ENCODE measurements at regions not wholly inside any gene's neighbourhood (a gene's known extent, or its start where the extent isn't known, plus 50 kb on each side); places are given as distances from the start of the nearest gene placed in this dataset.
"Not testable (repeated sequence)": the region's sequence is repeated elsewhere in the genome, so short reads cannot be mapped to it uniquely, and the experiment has no call there.

DNA sequence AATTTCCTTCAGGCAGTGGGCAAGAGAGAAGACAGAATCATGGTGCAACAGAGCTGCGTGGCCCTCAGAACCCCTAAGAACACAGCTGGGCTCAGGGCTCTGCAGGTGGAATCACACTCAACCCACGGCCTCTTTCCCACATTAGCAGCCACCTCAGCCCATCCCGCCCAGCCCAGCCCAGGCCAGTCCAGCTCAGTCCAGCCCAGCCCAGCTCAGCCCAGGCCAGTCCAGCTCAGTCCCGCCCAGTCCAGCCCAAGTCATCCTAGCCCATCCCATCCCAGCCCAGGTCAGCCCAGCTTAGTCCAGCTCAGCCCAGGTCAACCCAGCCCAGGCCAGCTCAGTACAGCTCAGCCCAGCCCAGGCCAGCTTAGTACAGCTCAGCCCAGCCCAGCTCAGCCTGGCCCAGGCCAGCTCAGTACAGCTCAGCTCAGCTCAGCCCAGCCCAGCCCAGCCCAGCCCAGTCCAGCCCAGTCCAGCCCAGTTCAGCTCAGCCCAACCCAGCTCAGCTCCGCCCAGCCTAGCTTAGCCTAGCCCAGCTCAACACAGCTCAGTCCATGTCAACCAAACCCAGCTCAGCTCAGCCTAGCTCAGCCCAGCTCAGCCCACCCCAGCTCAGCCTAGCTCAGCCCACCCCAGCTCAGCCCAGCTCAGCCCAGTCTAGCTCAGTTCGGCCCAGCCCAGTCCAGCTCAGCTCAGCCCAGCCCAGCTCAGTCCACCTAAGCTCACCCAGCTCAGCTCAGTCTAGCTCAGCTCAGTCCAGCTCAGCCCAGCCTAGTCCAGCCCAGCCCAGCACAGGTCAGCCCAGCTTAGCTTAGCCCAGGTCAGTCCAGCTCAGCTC is 183.1 kb downstream of the TMEM121 start:
- DNase-seq (ENCODE audit: low read depth in 2 of 2): no peak

DNA sequence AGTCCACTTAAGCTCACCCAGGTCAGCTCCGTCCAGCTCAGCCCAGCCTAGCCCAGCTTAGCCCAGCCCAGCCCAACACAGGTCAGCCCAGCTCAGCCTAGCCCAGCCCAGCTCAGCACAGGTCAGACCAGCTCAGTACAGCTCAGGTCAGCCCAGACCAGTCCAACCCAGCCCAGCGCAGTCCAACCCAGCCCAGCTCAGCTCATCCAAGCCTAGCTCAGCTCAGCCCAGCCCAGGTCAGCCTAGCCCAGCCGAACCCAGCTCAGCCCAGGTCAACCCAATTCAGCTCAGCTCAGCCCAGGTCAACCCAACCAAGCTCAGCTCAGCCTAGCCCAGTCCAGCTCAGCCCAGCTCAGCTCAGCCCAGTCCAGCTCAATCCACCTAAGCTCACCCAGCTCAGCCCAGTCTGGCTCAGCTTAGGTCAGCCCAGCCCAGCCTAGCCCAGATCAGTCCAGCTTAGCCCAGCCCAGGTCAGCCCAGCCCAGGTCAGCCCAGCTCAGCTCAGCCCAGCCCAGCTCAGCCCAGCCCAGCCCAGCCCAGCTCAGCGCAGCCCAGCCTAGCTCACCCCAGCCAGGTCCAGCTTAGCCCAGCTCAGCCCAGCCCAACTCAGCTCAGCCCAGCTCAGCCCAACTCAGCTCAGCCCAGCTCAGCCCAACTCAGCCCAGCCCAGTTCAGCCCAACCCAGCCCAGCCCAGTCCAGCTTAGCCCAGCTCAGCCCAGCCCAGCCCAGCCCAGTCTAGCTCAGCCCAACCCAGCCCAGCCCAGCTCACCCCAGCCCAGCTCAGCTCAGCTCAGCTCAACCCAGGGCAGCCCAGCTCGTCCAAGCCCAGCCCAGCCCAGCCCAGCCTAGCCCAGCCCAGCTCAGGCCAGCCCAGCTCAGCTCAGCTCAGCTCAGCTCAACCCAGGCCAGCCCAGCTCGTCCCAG is 184.0 kb downstream of the TMEM121 start:
- no peak for DNase-seq (ENCODE audit: low read depth in 2 of 2)

DNA sequence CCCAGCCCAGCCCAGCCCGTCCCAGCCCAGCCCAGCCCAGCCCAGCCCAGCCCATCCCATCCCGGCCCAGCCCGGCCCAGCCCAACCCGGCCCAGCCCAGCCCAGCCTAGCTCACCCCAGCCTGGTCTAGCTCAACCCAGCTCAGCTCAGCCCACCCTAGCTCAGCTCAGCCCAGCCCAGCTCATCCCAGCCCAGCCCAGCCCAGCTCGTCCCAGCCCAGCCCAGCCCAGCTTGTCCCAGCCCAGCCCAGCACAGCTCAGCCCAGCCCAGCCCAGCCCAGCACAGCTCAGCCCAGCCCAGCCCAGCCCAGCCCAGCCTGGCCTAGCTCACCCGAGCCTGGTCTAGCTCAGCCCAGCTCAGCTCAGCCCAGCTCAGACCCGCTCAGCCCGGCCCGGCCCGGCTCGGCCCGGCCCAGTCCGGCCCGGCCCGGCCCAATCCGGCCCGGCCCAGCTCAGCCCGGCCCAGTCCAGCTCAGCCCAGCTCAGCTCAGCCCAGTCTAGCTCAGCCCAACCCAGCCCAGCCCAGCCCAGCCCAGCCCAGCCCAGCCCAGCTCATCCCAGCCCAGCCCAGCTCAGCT is 184.7 kb downstream of the TMEM121 start:
- DNase-seq (ENCODE audit: low read depth in 2 of 2): no peak

DNA sequence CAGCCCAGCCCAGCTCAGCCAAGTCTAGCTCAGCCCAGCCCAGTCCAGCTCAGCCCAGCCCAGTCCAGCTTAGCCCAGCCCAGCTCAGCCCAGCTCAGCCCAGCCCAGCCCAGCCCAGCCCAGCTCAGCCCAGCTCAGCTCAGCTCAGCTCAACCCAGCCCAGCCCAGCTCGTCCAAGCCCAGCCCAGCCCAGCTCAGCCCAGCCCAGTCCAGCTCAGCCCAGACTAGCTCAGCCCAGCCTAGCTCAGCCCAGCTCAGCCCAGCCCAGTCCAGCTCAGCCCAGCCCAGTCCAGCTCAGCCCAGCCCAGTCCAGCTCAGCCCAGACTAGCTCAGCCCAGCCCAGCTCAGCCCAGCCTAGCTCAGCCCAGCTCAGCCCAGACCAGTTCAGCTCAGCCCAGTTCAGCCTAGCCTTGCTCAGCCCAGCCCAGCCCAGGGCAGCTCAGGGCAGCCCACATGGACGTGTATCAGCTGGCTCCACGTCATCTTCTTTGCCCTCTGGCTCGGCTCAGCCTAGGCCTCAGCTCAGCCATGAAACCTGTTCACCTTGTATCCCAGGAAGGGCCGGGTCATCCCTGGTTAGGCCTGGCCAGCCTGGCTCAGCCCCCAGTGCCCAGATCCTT is 185.6 kb downstream of the TMEM121 start:
- DNase-seq (ENCODE audit: low read depth in 2 of 2): no peak

DNA sequence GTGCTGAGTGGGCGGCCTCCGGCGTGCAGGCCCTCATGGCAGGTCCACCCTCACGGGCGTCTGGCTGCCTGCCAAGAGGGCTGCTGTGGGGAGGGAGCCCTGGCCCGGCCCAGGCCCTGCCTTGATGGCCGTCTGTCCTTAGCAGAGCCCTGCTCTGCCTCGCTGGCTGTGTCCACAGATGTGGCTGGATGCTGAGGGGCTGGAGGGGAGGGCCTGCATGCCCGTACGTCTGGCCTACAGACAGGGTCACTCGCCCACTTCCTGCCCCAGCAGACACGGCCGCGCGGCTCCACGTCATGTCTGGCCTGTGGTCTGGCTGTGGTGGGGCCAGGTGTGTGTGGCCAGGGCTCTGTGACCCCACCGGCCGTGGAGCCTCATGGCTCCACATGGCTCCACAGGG is 186.3 kb downstream of the TMEM121 start:
- not testable (repeated sequence) for DNase-seq (ENCODE audit: low read depth in 2 of 2)

DNA sequence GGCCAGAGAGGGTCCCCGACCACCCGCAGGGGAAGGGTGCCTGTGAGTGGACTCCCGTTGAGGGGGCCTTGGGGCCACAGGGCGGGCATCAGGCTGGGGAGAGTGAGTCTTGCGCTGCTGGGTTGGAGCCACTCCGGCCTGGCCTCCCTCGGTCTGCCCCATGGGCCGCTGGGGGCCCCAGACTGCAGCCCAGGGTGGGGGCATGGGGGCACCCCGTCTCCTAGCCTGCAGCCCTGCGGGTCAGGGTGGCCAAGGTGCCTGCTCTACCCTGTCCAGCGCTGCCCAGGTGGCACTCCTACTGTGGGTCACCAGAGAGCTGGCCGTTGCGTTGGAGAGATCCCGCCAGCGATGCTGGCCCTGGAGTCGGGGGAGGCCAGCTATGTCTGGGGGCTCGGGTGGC is 186.8 kb downstream of the TMEM121 start:
- not testable (repeated sequence) for DNase-seq (ENCODE audit: low read depth in 2 of 2)

DNA sequence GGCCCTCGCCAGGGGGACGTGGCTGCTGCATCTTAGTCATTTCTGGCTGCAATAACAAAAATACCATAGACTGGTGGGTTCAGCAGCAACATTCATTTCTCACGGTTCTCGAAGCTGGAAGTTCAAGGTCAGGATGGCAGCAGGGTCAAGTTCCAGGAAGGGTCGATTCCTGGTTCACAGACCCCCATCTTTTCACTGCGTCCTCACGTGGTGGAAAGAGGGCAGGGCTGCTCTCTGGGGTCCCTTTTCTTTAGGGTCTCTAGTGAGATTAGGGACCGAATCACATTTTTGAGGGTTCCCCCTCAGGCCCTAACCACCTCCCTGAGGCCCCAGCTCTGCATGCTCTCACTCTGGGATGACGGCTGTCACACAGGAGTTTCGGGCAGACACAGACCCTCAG is 187.5 kb downstream of the TMEM121 start:
- DNase-seq (ENCODE audit: low read depth in 2 of 2): not testable (repeated sequence)

DNA sequence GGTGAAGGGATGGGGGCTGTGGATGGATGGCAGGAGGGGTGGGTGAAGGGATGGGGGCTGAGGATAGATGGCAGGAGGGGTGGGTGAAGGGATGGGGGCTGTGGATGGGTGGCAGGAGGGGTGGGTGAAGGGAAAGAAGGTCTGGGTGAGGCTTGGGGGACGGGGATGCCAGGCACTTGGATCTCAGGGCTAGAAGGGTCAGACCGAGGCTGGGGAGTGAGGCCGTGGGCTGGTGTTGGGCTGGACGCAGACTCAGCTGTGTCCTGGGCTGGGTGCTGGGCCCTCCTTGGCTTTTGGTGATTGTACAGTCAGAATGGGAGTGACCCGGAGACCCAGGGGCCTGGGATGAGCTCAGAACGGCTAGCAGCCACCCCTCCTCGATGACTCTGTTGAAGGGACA is 192.4 kb downstream of the TMEM121 start:
- DNase-seq (ENCODE audit: low read depth in 2 of 2): not testable (repeated sequence)

DNA sequence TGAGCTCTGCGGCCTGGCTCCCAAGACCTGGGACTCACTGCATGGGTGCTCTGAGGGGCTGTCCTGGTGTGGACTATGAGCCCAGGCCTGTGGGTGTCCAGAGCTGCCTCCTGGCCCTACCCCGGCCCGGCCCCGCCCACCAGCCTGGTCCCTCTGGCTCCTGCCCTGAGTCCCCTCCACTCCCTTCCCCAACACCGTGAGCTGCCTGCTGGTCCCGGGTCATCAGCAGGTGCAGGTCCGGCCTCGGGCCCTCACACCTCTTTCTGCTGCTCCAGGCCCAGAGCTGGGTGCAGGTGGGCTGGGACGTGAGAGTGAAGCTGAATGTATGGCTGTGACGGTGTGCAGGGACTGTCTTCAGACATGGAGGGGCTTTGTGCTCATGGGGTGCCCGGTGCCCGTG is 193.7 kb downstream of the TMEM121 start:
- not testable (repeated sequence) for DNase-seq (ENCODE audit: low read depth in 2 of 2)

DNA sequence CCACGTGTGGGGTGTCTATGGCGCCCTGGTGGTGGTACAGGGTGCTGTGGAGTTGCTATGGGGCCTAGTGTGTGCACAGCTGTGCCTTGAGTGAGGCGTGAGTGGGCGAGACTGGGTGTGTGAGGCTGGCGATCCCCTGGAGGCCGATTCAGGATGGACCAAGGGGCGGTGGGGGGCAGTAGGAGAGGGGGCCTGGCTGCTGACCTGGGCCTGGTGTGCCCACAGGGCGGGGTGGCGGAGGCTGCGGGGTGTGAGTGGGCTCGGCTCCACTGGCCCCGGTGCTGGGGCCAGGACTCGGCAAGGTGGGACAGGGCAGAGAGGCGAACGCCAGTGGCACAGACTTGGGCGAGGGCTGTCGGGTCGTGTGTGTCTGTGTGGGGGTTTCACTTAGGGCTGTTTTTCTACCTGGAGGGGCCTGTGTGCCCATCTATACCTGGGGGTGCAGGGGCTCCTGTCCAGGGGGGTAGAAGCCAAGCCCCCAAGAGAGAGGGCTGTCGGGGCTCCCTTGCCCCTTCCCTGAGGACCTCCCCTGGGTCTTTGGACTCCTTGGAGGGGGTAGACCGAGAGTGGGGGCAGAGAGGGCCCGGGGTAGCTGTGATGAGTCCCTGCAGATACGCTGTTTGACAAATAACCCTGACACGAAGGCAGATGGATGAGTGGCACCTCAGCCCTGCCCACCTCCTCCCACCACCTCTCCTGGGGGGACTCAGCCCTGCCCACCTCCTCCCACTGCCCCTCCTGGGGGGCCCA is 194.6 kb downstream of the TMEM121 start:
- DNase-seq (ENCODE audit: low read depth in 2 of 2): not testable (repeated sequence)

DNA sequence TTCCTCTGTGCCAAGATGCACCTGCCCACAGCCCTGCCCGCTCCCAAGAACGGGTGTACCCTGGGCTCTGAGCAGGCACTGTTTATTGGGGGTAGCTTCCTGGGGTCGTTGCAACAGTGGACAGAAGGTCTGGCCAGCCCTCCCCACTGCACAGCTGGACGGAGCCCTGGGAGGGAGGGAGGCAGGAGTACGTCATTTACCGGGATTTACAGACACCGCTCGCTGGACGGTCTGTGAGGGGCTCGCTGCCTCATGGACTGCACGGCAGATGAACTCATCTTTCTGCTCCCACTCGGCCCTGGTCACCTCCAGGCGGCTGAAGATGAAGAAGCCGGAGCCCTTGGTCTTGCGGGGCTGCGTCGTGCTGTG is 195.2 kb downstream of the TMEM121 start:
- DNase-seq (ENCODE audit: low read depth in 2 of 2): not testable (repeated sequence)

DNA sequence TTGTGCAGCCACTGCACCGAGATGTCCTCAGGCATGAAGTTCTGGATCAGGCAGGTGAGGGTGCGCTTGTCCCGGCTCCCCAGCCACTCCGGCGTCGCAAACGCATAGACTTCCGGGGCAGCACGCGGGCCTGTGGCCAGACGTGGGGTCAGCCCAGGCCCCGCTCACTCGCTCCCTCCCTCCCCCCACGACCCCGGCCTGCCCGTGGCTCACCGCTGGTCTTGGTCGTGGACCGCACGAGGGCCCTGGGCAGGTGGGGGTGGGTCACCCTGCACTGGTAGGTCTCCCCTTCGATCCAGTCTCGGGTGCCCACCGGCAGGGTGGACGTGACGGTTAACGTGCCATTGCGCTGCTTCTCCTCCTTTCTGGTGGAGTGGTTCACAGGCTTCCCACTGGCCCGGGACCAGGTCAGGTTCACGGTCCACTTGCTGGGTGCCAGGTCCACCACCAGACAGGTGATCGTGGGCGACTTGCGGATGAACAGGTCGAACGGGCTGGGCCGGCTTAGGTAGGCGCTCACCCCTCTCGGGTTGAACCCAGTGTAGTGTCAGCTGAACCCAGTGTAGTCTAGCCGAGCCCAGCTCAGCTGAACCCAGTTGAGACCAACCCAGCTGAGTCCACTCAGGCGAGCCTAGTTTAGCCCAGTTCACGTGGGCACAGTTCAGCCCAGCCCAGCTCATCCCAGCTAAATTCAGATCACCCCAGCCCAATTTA is 195.8 kb downstream of the TMEM121 start:
- not testable (repeated sequence) for DNase-seq (ENCODE audit: low read depth in 2 of 2)

DNA sequence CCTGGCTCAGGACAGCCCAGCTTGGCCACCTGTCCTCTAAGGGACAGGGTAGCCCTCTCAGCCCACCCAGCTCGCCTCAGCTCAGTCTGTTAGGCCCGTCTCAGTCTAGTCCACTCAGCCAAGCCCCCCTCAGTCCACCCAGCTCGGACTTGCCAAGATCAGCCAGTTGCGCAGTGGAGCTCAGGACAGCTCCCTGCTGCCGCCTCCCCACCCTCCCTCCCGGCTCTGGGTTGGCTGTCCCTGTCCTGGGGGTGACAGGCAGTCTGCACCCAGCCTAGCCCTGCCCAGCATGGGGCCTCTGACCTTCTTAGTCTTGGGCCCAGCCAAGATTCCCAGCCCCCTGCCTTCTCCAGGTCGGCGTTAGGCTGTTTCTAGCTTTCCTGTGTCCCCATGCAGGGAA is 196.9 kb downstream of the TMEM121 start:
- not testable (repeated sequence) for DNase-seq (ENCODE audit: low read depth in 2 of 2)

DNA sequence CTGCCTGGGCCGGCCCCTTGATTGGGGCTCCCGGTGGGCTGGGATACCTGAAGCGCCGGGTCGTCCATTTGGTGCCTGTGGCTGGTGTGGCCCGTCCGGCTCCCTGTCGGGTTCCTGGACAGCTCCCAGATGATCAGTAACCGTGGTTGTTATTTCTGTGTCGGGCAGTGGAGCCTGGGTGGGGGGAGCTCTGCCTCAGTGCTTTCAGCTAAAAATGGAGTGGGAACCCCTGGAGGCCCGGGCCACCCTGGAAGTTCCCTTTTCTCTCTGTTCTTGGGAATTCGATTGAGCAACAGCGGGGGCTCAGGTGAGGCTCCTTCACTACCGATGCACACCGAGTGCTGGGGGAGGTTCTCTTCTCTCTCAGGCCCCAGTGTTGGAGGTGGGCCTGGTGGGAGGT is 197.4 kb downstream of the TMEM121 start:
- DNase-seq (ENCODE audit: low read depth in 2 of 2): not testable (repeated sequence)

DNA sequence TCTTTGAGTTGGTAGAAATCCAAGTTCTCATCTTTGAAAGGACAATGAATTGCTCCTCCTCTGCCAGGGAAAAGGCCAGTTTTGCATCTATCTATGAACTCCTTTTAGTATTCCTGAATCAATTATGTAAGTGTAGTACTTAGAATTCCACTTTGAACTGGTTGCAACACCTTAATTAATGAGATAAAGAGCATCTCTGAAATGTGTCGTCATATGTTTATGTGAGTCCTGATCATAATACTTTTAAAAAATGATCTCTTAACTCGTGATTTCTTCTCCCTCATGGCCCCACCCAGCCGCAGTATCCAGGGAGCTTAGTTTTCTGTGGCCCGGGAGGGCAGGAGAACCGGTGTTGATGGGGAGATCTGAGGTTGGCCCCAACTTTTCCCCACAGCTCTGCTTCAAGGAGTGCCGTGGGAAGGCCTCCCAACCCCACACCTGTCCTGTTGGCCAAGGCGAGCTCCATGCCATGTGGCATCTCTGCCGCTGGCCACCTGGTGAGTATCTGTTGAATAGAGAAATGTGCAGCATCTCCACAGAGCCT is 203.5 kb downstream of the TMEM121 start:
- not testable (repeated sequence) for DNase-seq (ENCODE audit: low read depth in 2 of 2)

DNA sequence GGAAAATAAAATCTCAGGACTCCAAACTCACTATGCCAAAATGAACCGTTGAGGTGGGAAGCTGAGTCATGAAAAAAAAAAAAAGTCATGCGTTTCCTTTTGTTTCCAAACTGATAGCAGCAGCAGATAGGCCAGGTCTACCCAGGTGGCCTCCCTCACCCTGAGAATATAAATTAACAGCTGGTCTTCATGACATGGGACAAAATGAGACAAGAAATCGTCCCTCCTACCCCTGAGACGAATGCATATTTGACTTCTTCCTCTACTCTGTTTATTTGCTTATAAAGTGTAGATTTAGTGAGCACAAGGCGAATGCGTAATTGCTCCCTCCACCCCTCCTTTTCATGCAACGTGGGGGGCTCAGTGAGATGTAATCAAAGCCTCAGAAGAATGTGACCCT is 204.3 kb downstream of the TMEM121 start:
- not testable (repeated sequence) for DNase-seq (ENCODE audit: low read depth in 2 of 2)

DNA sequence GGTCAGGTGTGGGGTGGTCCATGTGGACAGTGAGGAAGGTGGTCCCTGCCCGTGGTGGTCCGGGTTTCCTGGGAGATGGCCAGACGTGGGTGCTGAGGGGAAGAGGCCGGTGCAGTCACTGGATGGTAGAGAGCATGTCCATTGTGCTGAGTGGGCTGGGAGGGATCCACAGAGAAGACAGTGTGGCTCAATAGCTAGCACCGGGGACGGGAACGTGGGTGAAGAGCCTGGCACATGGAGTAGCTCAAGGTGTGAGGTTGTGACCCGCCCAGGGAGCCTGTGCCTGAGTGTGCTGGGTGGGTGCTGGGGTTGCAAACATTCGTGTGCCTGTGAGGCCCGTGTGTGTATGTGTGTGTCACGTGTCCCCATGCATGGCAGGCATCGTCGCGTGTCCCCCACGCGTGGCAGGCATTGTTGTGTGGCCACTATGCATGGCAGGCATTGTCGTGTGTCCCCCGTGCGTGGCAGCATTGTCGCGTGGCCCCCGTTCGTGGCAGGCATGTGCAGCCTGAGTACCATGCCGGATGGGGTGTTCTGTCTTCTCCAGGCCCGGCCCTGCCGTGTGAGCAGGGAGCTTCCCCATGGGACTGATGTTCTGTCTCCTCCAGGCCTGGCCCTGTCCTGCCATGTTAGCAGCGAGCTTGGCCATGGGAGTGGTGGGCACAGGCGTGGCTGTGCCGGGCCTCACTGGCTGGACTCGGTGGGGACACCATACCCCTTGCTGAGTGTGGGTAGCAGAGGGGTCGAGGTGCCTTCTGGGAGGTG is 205.0 kb downstream of the TMEM121 start:
- DNase-seq (ENCODE audit: low read depth in 2 of 2): not testable (repeated sequence)

DNA sequence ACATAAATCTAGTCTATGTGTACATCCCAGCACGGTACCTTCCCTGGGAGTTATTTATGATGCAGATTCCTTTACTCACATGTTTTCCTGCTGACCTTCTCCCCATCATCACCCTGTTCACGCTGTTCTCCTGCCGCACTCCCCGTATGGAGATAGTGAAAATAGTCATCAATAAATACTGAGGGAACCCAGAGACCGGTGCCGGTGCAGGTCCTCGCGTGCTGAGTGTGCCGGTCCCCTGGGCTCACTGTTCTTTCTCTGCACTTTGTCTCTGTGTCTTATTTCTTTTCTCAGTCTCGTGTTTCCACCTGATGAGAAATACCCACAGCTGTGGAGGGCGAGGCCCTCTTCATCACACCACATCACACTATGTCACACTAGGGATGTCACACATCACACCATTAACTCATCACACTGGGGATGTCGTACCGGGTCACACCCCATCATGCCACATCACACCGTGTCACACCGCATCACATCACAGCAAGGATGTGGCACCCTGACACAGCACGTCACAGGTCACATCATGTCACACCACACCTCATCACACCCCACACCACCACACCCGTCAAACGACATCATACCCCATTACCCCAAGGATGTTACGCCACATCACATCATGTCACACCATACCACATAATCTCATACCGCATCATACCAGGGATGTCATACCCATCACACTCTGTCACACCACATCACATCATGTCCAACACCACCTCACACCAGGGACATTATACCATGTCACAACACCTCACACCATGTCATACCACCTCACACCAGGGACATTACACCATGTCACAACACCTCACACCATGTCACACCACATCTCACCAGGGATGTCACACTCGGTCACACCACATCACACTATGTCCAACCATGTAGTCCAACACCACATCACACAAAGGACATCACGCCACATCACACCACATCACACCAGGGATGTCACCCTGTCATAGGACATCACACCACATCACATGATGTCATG is 207.0 kb downstream of the TMEM121 start:
- DNase-seq (ENCODE audit: low read depth in 2 of 2): no peak
